CD14-positive monocyte (primary cell): ENCODE measurements at regions not wholly inside any gene's neighbourhood (a gene's known extent, or its start where the extent isn't known, plus 50 kb on each side); places are given as distances from the start of the nearest gene placed in this dataset.

Experiments
- DNase-seq, 3 donors: peaks; one replicate each; pipeline ENCODE4 v3.0.0-alpha.2; 2011 to 2022
- H2AFZ ChIP-seq: 2 replicates; pipeline ENCODE4 v1.6.0; 2012; ENCODE audit warnings: mild to moderate bottlenecking, low read depth, low read length, inconsistent platforms; ENCODE audit not compliant: insufficient read depth, poor library complexity, severe bottlenecking
- H3K27ac ChIP-seq, 2 donors: 1 replicate in 1 of 2; 2 replicates in 1 of 2; pipeline ENCODE4 v1.5.1; 2012 to 2013; ENCODE audit warnings: low read length in 2 of 2, control low read depth in 1 of 2, inconsistent platforms in 1 of 2, low read depth in 1 of 2, mild to moderate bottlenecking in 1 of 2
- H3K27me3 ChIP-seq, 2 donors: one replicate each; pipeline versions ENCODE4 v1.6.0 to v1.6.1; 2011 to 2013; ENCODE audit warnings: low read length in 2 of 2; ENCODE audit not compliant: control insufficient read depth in 2 of 2, insufficient read depth in 2 of 2
- H3K36me3 ChIP-seq, 2 donors: replicated peaks in 1 of 2; 1 replicate in 1 of 2; 2 replicates in 1 of 2; pipeline versions ENCODE4 v1.5.1 to v1.6.1; 2012 to 2013; ENCODE audit warnings: low read length in 2 of 2, control low read depth in 1 of 2, inconsistent platforms in 1 of 2, mild to moderate bottlenecking in 1 of 2; ENCODE audit not compliant: insufficient read depth in 2 of 2, control insufficient read depth in 1 of 2
- H3K4me1 ChIP-seq, 2 donors: 1 replicate in 1 of 2; 2 replicates in 1 of 2; pipeline versions ENCODE4 v1.5.1 to v1.6.1; 2012 to 2013; ENCODE audit warnings: low read length in 2 of 2, control low read depth in 1 of 2, inconsistent platforms in 1 of 2, mild to moderate bottlenecking in 1 of 2, moderate library complexity in 1 of 2; ENCODE audit not compliant: insufficient read depth in 2 of 2, control insufficient read depth in 1 of 2
- H3K4me2 ChIP-seq: replicated peaks from 2 replicates; pipeline ENCODE3; 2012; ENCODE audit warnings: low read length, moderate library complexity, mild to moderate bottlenecking; ENCODE audit not compliant: poor library complexity, severe bottlenecking; ENCODE audit errors: extremely low read depth
- H3K4me3 ChIP-seq, 3 experiments: fragments of 200-600 bp in 1 of 3; sonication (generic) in 1 of 3; replicated peaks in 1 of 3; 1 replicate in 2 of 3; 2 replicates in 1 of 3; pipeline ENCODE4 v1.5.1; 2011 to 2013; ENCODE audit warnings: low read length in 3 of 3, mild to moderate bottlenecking in 3 of 3, control low read depth in 2 of 3, low read depth in 2 of 3, inconsistent platforms in 1 of 3, moderate library complexity in 1 of 3
- H3K79me2 ChIP-seq: 2 replicates; pipeline ENCODE4 v1.6.0; 2012; ENCODE audit warnings: mild to moderate bottlenecking, control low read depth, inconsistent platforms, low read length, moderate library complexity; ENCODE audit not compliant: insufficient read depth
- H3K9ac ChIP-seq: 2 replicates; pipeline ENCODE4 v1.6.0; 2017; ENCODE audit warnings: low read length, mild to moderate bottlenecking; ENCODE audit not compliant: insufficient read depth, poor library complexity, severe bottlenecking
- H3K9me3 ChIP-seq, 2 donors: replicated peaks in 1 of 2; 1 replicate in 1 of 2; 2 replicates in 1 of 2; pipeline versions ENCODE4 v1.5.1 to v1.6.1; 2012 to 2013; ENCODE audit warnings: low read length in 2 of 2, control low read depth in 1 of 2; ENCODE audit not compliant: control insufficient read depth in 1 of 2, insufficient read depth in 1 of 2
- H4K20me1 ChIP-seq: 2 replicates; pipeline ENCODE4 v1.6.0; 2012; ENCODE audit warnings: mild to moderate bottlenecking, low read length, control low read depth, moderate library complexity; ENCODE audit not compliant: insufficient read depth
- H3K27ac Mint-ChIP-seq, 7 donors: one replicate each; pipeline ENCODE4 v1.8.0; 2020; ENCODE audit warnings: mild to moderate bottlenecking in 7 of 7, mixed read lengths in 7 of 7, moderate library complexity in 6 of 7, inconsistent platforms in 2 of 7
- H3K27me3 Mint-ChIP-seq, 3 donors: one replicate each; pipeline ENCODE4 v1.8.0; 2021 to 2022; ENCODE audit warnings: low read depth in 3 of 3, mild to moderate bottlenecking in 3 of 3, mixed read lengths in 3 of 3, moderate library complexity in 3 of 3, inconsistent platforms in 1 of 3
- H3K36me3 Mint-ChIP-seq, 2 donors: one replicate each; pipeline ENCODE4 v1.8.0; 2020; ENCODE audit warnings: mixed read lengths in 2 of 2, inconsistent platforms in 1 of 2, mild to moderate bottlenecking in 1 of 2
- H3K4me1 Mint-ChIP-seq: one replicate; pipeline ENCODE4 v1.8.0; 2020; ENCODE audit warnings: mild to moderate bottlenecking, mixed read lengths
- H3K4me3 Mint-ChIP-seq, 2 donors: one replicate each; pipeline ENCODE4 v1.8.0; 2020; ENCODE audit warnings: mild to moderate bottlenecking in 2 of 2, mixed read lengths in 2 of 2, moderate library complexity in 1 of 2
- H3K9me3 Mint-ChIP-seq, 7 donors: one replicate each; pipeline ENCODE4 v1.8.0; 2020 to 2022; ENCODE audit warnings: mixed read lengths in 7 of 7, mild to moderate bottlenecking in 6 of 7, moderate library complexity in 6 of 7, inconsistent platforms in 2 of 7
- CTCF ChIP-seq: fragments of 200-600 bp; IDR thresholded peaks from one replicate; pipeline ENCODE4 v1.8.0; 2022; ENCODE audit warnings: antibody characterized with exemption, mild to moderate bottlenecking
- WGBS: methylation state at CpG from one replicate; pipeline ENCODE4 v1.1.5; 2013; ENCODE audit warnings: missing lambda C conversion rate; ENCODE audit not compliant: insufficient coverage; 5-methylcytosine and 5-hydroxymethylcytosine counted together
- intact Hi-C, 2 donors: fragments of 100-400 bp; cut with micrococcal nuclease; formaldehyde crosslinking; loops; one replicate each; pipeline versions ENCODE4 v1.15.0 to v1.15.1; 2023

DNA sequence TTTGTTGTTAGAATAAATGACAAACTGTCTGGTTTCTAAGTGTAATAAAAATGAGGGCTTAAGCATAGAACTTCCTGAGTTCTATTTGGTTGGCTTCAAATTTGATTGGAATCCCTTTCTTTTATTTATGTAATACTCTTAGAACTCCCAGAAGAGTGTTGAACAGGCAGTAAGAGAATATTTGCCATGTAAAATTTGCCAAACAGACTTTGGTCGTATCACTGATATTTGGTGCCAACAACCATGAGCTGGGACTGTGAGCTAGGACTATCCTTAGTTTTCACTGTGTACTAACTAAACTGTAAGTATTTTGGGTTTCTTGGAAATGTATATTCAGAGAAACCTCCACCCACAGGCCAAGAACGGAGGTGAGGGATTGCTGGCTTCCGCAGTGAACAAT lies 971.2 kb upstream of the SOX9 start:
- H3K9me3 ChIP-seq: no peaks in the 10 kb centered on the region
- H3K4me1 ChIP-seq: no peaks in the 10 kb centered on the region
- DNase-seq: no peak
- no peak overlapping the region for H3K4me2 ChIP-seq
- H3K9me3 Mint-ChIP-seq: peaks cover 0 to 12% (median 2%) of the 10 kb centered on the region in 7 donors
- H3K4me3 ChIP-seq: no peak overlapping the region
- WGBS: 90% methylated on average over 2 of the region's 3 CpGs
- H3K27ac ChIP-seq: no peak overlapping the region
- no peaks in the 10 kb centered on the region for H3K27me3 Mint-ChIP-seq
- H3K4me3 Mint-ChIP-seq: no peak overlapping the region
- intact Hi-C loops: no loop called here
- no peaks in the 10 kb centered on the region for H3K27me3 ChIP-seq
- no peaks in the 10 kb centered on the region for H3K79me2 ChIP-seq
- H3K4me1 Mint-ChIP-seq: no peaks in the 10 kb centered on the region
- no peak overlapping the region for H3K27ac Mint-ChIP-seq
- no peaks in the 10 kb centered on the region for H4K20me1 ChIP-seq
- no peaks in the 10 kb centered on the region for H3K36me3 ChIP-seq
- no peak overlapping the region for H2AFZ ChIP-seq
- no peak for TF ChIP-seq CTCF
- H3K9ac ChIP-seq: no peak overlapping the region
- H3K36me3 Mint-ChIP-seq: no peaks in the 10 kb centered on the region

DNA sequence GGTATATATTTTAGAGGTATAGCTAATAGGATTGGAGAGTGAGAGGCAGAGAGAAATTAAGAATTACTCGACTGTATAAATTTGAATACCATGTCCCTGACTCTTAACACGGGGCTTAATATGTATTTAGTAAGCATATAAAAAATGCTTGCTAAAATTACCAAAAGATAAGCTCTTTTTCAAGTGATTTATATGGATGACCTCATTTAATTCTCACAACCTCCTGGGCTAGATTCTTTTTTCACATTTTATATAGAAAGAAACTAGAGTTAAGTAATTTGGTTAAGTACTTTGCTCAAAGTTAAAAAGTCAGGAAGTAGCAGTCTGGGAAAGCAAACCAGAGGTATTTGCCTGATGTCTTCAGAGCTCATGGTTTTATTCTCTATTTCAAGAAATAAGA lies 963.5 kb upstream of the SOX9 start:
- H3K4me3 Mint-ChIP-seq: no peak overlapping the region
- Histone ChIP-seq H3K27me3 (no peaks in the 10 kb centered on the region), H3K36me3 (no peaks in the 10 kb centered on the region), H2AFZ (no peak overlapping the region), H3K4me3 (no peak overlapping the region), H3K27ac (no peak overlapping the region), H3K9ac (no peak overlapping the region), H3K9me3 (peaks cover 5% of the 10 kb centered on the region in 2 donors), H3K79me2 (no peaks in the 10 kb centered on the region), H3K4me2 (no peak overlapping the region), H4K20me1 (no peaks in the 10 kb centered on the region), H3K4me1 (no peaks in the 10 kb centered on the region)
- no peak for TF ChIP-seq CTCF
- no peaks in the 10 kb centered on the region for H3K36me3 Mint-ChIP-seq
- H3K4me1 Mint-ChIP-seq: no peaks in the 10 kb centered on the region
- WGBS: no CpG with 5 or more reads among the region's 2 CpGs
- intact Hi-C loops: no loop called here
- H3K27ac Mint-ChIP-seq: no peak overlapping the region
- H3K9me3 Mint-ChIP-seq: peaks cover 0 to 17% (median 4%) of the 10 kb centered on the region in 7 donors
- no peaks in the 10 kb centered on the region for H3K27me3 Mint-ChIP-seq
- no peak for DNase-seq
